A549 (cell line): ENCODE measurements at regions not wholly inside any gene's neighbourhood (a gene's known extent, or its start where the extent isn't known, plus 50 kb on each side); places are given as distances from the start of the nearest gene placed in this dataset.

Source experiments
- CHD2 ChIP-seq: fragments of 150-350 bp; IDR thresholded peaks from 2 replicates; pipeline ENCODE4 v1.6.1; 2014; ENCODE audit warnings: low read length; ENCODE audit not compliant: partially characterized antibody
- TF ChIP-seq, protein P1 (sequence below): fragments of >200 bp; sonication (Bioruptor Twin); formaldehyde crosslinking; IDR thresholded peaks from 3 replicates; pipeline ENCODE4 v1.5.1; 2016

GRCh38 chr6:141482796-141483597 is 649.7 kb upstream of the GJE1 start:
- TF ChIP-seq, protein P1, sequence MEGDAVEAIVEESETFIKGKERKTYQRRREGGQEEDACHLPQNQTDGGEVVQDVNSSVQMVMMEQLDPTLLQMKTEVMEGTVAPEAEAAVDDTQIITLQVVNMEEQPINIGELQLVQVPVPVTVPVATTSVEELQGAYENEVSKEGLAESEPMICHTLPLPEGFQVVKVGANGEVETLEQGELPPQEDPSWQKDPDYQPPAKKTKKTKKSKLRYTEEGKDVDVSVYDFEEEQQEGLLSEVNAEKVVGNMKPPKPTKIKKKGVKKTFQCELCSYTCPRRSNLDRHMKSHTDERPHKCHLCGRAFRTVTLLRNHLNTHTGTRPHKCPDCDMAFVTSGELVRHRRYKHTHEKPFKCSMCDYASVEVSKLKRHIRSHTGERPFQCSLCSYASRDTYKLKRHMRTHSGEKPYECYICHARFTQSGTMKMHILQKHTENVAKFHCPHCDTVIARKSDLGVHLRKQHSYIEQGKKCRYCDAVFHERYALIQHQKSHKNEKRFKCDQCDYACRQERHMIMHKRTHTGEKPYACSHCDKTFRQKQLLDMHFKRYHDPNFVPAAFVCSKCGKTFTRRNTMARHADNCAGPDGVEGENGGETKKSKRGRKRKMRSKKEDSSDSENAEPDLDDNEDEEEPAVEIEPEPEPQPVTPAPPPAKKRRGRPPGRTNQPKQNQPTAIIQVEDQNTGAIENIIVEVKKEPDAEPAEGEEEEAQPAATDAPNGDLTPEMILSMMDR = no peak
- no peak for TF ChIP-seq CHD2
